Thyroid gland (tissue), 4 donors: ENCODE measurements at regions not wholly inside any gene's neighbourhood (a gene's known extent, or its start where the extent isn't known, plus 50 kb on each side); places are given as distances from the start of the nearest gene placed in this dataset.

Experiments used
- POLR2A ChIP-seq, 2 donors: fragments of 450-650 bp; IDR thresholded peaks; one replicate each; pipeline ENCODE4 v1.6.1; 2017; ENCODE audit warnings: antibody characterized with exemption in 2 of 2, mild to moderate bottlenecking in 2 of 2, moderate library complexity in 1 of 2
- TF ChIP-seq, protein P1 (sequence below), 6 experiments: fragments of 200-600 bp in 3 of 6; fragments of 450-650 bp in 3 of 6; sonication (generic) in 3 of 6; IDR thresholded peaks; one replicate each; pipeline ENCODE4 v1.5.1; 2016 to 2019; ENCODE audit warnings: antibody characterized with exemption in 6 of 6, mild to moderate bottlenecking in 2 of 6, inconsistent platforms in 1 of 6, moderate library complexity in 1 of 6

DNA sequence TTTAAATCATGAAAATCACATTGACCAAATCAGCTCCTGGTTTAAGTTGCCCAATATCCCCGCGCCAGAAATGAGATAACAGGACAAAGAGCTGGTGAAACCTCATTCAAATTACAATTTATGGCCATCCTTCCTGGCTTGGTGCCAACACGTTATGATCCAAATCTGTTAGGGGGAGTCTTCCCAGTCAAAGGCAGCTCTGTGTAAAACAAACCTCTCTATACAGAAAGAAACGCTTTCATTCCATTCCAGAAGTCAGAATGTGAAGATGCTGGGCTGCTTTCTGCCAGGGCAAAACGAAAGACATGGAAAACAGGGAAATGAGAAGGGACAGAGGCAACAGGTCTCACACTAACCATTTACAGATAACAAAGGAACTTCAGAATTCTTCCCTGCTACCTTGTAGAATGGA is 53.5 kb upstream of the TIAM1 start:
- TF ChIP-seq POLR2A (IDR thresholded peaks at IDR 0.05): no peak
- TF ChIP-seq, protein P1, sequence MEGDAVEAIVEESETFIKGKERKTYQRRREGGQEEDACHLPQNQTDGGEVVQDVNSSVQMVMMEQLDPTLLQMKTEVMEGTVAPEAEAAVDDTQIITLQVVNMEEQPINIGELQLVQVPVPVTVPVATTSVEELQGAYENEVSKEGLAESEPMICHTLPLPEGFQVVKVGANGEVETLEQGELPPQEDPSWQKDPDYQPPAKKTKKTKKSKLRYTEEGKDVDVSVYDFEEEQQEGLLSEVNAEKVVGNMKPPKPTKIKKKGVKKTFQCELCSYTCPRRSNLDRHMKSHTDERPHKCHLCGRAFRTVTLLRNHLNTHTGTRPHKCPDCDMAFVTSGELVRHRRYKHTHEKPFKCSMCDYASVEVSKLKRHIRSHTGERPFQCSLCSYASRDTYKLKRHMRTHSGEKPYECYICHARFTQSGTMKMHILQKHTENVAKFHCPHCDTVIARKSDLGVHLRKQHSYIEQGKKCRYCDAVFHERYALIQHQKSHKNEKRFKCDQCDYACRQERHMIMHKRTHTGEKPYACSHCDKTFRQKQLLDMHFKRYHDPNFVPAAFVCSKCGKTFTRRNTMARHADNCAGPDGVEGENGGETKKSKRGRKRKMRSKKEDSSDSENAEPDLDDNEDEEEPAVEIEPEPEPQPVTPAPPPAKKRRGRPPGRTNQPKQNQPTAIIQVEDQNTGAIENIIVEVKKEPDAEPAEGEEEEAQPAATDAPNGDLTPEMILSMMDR (IDR thresholded peaks at IDR 0.05): no peak
